Endothelial cell of umbilical vein (primary cell): ENCODE measurements at regions not wholly inside any gene's neighbourhood (a gene's known extent, or its start where the extent isn't known, plus 50 kb on each side); places are given as distances from the start of the nearest gene placed in this dataset.
"Not testable (repeated sequence)": the region's sequence is repeated elsewhere in the genome, so short reads cannot be mapped to it uniquely, and the experiment has no call there.

Experiments
- BruUV-seq: library from RNA; stranded (reverse); fragments of 400-500 nt; replicated peaks from 2 replicates; lab custom pipeline; 2021; lab: Mats Ljungman, UMichigan
- CTCF ChIA-PET: fragments of 300-600, 350-600 bp; sonication (Branson Sonifier 250); formaldehyde crosslinking; loops from one replicate; lab custom pipeline; 2021; ENCODE audit warnings: antibody characterized with exemption, inconsistent platforms; lab: Charles Lee
- POLR2A ChIA-PET: fragments of 300-600, 350-600 bp; sonication (Branson Sonifier 250); formaldehyde crosslinking; loops from one replicate; lab custom pipeline; 2021; ENCODE audit warnings: antibody characterized with exemption, inconsistent platforms; lab: Charles Lee
- DNase-seq: peaks from one replicate; pipeline ENCODE4 v3.0.0-alpha.2; 2011; ENCODE audit warnings: low read depth, low spot score
- FAIRE-seq: peaks from 2 replicates; lab custom pipeline; 2011; peaks lifted over from hg19 to GRCh38; lab: Jason Lieb, UNC
- H2AFZ ChIP-seq: 2 replicates; pipeline ENCODE4 v1.6.0; 2012; ENCODE audit warnings: low read depth, low read length, control low read depth, inconsistent platforms
- H3K27ac ChIP-seq: 2 replicates; pipeline ENCODE4 v1.5.1; 2011; ENCODE audit warnings: low read depth, mild to moderate bottlenecking, control low read depth, low read length, moderate library complexity; ENCODE audit not compliant: insufficient read depth
- H3K27me3 ChIP-seq, 2 experiments: 2 replicates each; pipeline versions ENCODE4 v1.6.0 to v1.6.1; 2011; ENCODE audit warnings: low read length in 2 of 2, mixed read lengths in 1 of 2; ENCODE audit not compliant: control insufficient read depth in 2 of 2, insufficient read depth in 2 of 2
- H3K36me3 ChIP-seq, 2 experiments: 2 replicates in 1 of 2; 3 replicates in 1 of 2; pipeline ENCODE4 v1.5.1; 2011; ENCODE audit warnings: low read length in 2 of 2, mild to moderate bottlenecking in 1 of 2, moderate library complexity in 1 of 2; ENCODE audit not compliant: control insufficient read depth in 2 of 2, insufficient read depth in 2 of 2; ENCODE audit errors: extremely low read depth in 1 of 2
- H3K4me1 ChIP-seq: 3 replicates; pipeline ENCODE4 v1.5.1; 2011; ENCODE audit warnings: mild to moderate bottlenecking, low read length; ENCODE audit not compliant: control insufficient read depth, insufficient read depth; ENCODE audit errors: extremely low read depth
- H3K4me2 ChIP-seq: 2 replicates; pipeline ENCODE4 v1.6.1; 2011; ENCODE audit warnings: low read length, control low read depth, mixed read lengths; ENCODE audit not compliant: insufficient read depth
- H3K4me3 ChIP-seq, 3 experiments: fragments of 200-600 bp in 1 of 3; sonication (generic), shearing (Covaris generic) in 1 of 3; replicated peaks in 1 of 3; 2 replicates each; pipeline ENCODE4 v1.5.1; 2011 to 2016; ENCODE audit warnings: control low read depth in 3 of 3, low read length in 3 of 3, mild to moderate bottlenecking in 2 of 3, inconsistent platforms in 1 of 3, low read depth in 1 of 3, moderate library complexity in 1 of 3; ENCODE audit not compliant: insufficient read depth in 1 of 3
- H3K79me2 ChIP-seq: 2 replicates; pipeline ENCODE4 v1.6.0; 2012; ENCODE audit warnings: low read length, inconsistent platforms; ENCODE audit not compliant: control insufficient read depth, insufficient read depth
- H3K9ac ChIP-seq: replicated peaks from 2 replicates; pipeline ENCODE3; 2011; ENCODE audit warnings: low read length, control low read depth; ENCODE audit not compliant: insufficient read depth; ENCODE audit errors: extremely low read depth
- H3K9me1 ChIP-seq: replicated peaks from 3 replicates; pipeline ENCODE4 v1.6.0; 2011; ENCODE audit warnings: mild to moderate bottlenecking, low read length; ENCODE audit not compliant: control insufficient read depth, insufficient read depth; ENCODE audit errors: extremely low read depth
- H3K9me3 ChIP-seq: replicated peaks from 2 replicates; pipeline ENCODE4 v1.5.1; 2012; ENCODE audit warnings: low read length, inconsistent platforms; ENCODE audit not compliant: control insufficient read depth, insufficient read depth
- H4K20me1 ChIP-seq: replicated peaks from 2 replicates; pipeline ENCODE3; 2011; ENCODE audit warnings: mild to moderate bottlenecking, low read length; ENCODE audit not compliant: control insufficient read depth, insufficient read depth; ENCODE audit errors: extremely low read depth
- CTCF ChIP-seq, 2 donors: IDR thresholded peaks; 1 replicate in 1 of 2; 2 replicates in 1 of 2; pipeline ENCODE4 v1.5.1; 2011; ENCODE audit warnings: low read length in 2 of 2, mild to moderate bottlenecking in 2 of 2, moderate library complexity in 2 of 2, control low read depth in 1 of 2, inconsistent platforms in 1 of 2, low read depth in 1 of 2; ENCODE audit not compliant: insufficient read depth in 1 of 2; ENCODE audit errors: extremely low read depth in 1 of 2
- EZH2 ChIP-seq: IDR thresholded peaks from 2 replicates; pipeline ENCODE4 v1.6.1; 2012; ENCODE audit warnings: borderline replicate concordance, low read depth, mild to moderate bottlenecking, moderate library complexity, low read length, inconsistent platforms; ENCODE audit not compliant: severe bottlenecking
- FOS ChIP-seq: IDR thresholded peaks from 2 replicates; pipeline ENCODE4 v1.6.1; 2011; ENCODE audit warnings: mild to moderate bottlenecking, low read length, moderate library complexity, borderline replicate concordance; ENCODE audit not compliant: insufficient read depth
- GATA2 ChIP-seq: IDR thresholded peaks from 2 replicates; pipeline ENCODE4 v1.7.0; 2011; ENCODE audit warnings: low read depth, mild to moderate bottlenecking, moderate library complexity, mixed read lengths, low read length; ENCODE audit not compliant: insufficient read length, insufficient read depth
- JUN ChIP-seq: IDR thresholded peaks from 2 replicates; pipeline ENCODE4 v1.6.1; 2011; ENCODE audit warnings: borderline replicate concordance, low read depth; ENCODE audit not compliant: insufficient read length, insufficient read depth
- MAX ChIP-seq: IDR thresholded peaks from 2 replicates; pipeline ENCODE4 v1.6.1; 2011; ENCODE audit not compliant: insufficient read depth, insufficient read length
- MYC ChIP-seq: IDR thresholded peaks from one replicate; pipeline ENCODE4 v1.6.1; 2011; ENCODE audit warnings: mild to moderate bottlenecking, low read depth, low read length
- POLR2A ChIP-seq: IDR thresholded peaks from 2 replicates; pipeline ENCODE4 v1.6.1; 2012; ENCODE audit warnings: low read depth, mild to moderate bottlenecking, control low read depth, low read length
- POLR2AphosphoS5 ChIP-seq: IDR thresholded peaks from 2 replicates; pipeline ENCODE4 v1.6.1; 2012; ENCODE audit warnings: low read depth, mild to moderate bottlenecking, control low read depth, low read length, moderate library complexity; ENCODE audit not compliant: insufficient read depth
- dilution Hi-C: fragments of 300-500 bp; cut with MboI; formaldehyde crosslinking; loops from one replicate; pipeline ENCODE4 v1.15.0; 2019; ENCODE audit warnings: low sequenced_read_pairs; ENCODE audit not compliant: extremely low pct_ligation_motif_present
- intact Hi-C: fragments of 100-400 bp; cut with micrococcal nuclease; formaldehyde crosslinking; loops from one replicate; pipeline ENCODE4 v1.10.0; 2022

GRCh38 chr1:187848321-187848720 is 1019.6 kb downstream of the PLA2G4A start:
- BruUV-seq = no TSS peak
- Histone ChIP-seq H3K4me2 (peak overlapping the region; percentile 61), H3K27ac (peak overlapping the region; percentile 21), H2AFZ (peak overlapping the region; percentile 1), H3K9ac (peak overlapping the region; percentile 39), H3K27me3 (no peaks in the 10 kb centered on the region), H3K79me2 (no peaks in the 10 kb centered on the region), H3K4me1 (peaks cover 6% of the 10 kb centered on the region), H3K36me3 (no peaks in the 10 kb centered on the region), H3K9me3 (no peaks in the 10 kb centered on the region), H3K4me3 (no peak overlapping the region), H4K20me1 (no peaks in the 10 kb centered on the region), H3K9me1 (no peaks in the 10 kb centered on the region)
- dilution Hi-C loops (no loop called here), intact Hi-C loops (loop anchor here (2.0 to 5.0 kb wide), 3 partner anchors 194 to 854 kb away; no protein-coding TSS in a partner anchor)
- peak; percentile 87 for DNase-seq
- POLR2A ChIA-PET = no interaction called here
- TF ChIP-seq FOS = no peak
- no peak for TF ChIP-seq JUN
- TF ChIP-seq MYC = no peak
- no peak for TF ChIP-seq GATA2
- TF ChIP-seq EZH2 = no peak
- TF ChIP-seq CTCF (IDR thresholded peaks at IDR 0.05; ENCODE audit: extremely low read depth in 1 of 2, insufficient read depth in 1 of 2, low read depth in 1 of 2, low read length in 2 of 2) = no peak
- no peak for TF ChIP-seq POLR2A
- no peak for TF ChIP-seq POLR2AphosphoS5
- TF ChIP-seq MAX = no peak
- CTCF ChIA-PET = interaction anchor here (0.6 to 1.7 kb wide), 2 partner anchors 14 to 216 kb away, joined by 3 read pairs; no protein-coding TSS in a partner anchor
- FAIRE-seq = no peak

GRCh38 chr1:187850146-187850545 is 1021.4 kb downstream of the PLA2G4A start:
- H3K9me3 ChIP-seq, POLR2A ChIA-PET, H2AFZ ChIP-seq, H3K9ac ChIP-seq, H3K4me1 ChIP-seq, intact Hi-C loops, H4K20me1 ChIP-seq, FAIRE-seq, DNase-seq, BruUV-seq, H3K4me3 ChIP-seq, H3K27ac ChIP-seq, H3K4me2 ChIP-seq, H3K79me2 ChIP-seq, H3K27me3 ChIP-seq, H3K9me1 ChIP-seq, H3K36me3 ChIP-seq, dilution Hi-C loops: not testable (repeated sequence)
- CTCF ChIA-PET = interaction anchor here (1.7 kb wide), 1 partner anchor 12 kb away, joined by 3 read pairs; no protein-coding TSS in a partner anchor
